PC-9 (cell line): ENCODE measurements at regions not wholly inside any gene's neighbourhood (a gene's known extent, or its start where the extent isn't known, plus 50 kb on each side); places are given as distances from the start of the nearest gene placed in this dataset.

Experiments
- BruUV-seq: library from RNA; stranded (reverse); fragments of 400-500 nt; replicated peaks from 2 replicates; lab custom pipeline; 2021; lab: Mats Ljungman, UMichigan
- CTCF ChIA-PET: fragments of 300-600 bp; sonication (Branson Sonifier 250); formaldehyde crosslinking; loops from one replicate; lab custom pipeline; 2022; ENCODE audit warnings: antibody characterized with exemption; lab: Charles Lee
- POLR2A ChIA-PET: fragments of 300-600 bp; sonication (Branson Sonifier 250); formaldehyde crosslinking; loops from one replicate; lab custom pipeline; 2022; ENCODE audit warnings: antibody characterized with exemption; ENCODE audit not compliant: unreplicated experiment; lab: Charles Lee
- DNase-seq, 2 experiments: peaks; one replicate each; pipeline versions ENCODE4 v3.0.0 to v3.0.0-alpha.2; 2015 to 2022; ENCODE audit warnings: mixed read lengths in 1 of 2
- H2AFZ ChIP-seq: fragments of 200-600 bp; sonication (generic); 2 replicates; pipeline ENCODE4 v1.8.1; 2017; ENCODE audit warnings: antibody characterized with exemption
- H3F3A ChIP-seq: fragments of 200-600 bp; sonication (generic); 2 replicates; pipeline ENCODE4 v1.8.1; 2017; ENCODE audit warnings: antibody characterized with exemption, mild to moderate bottlenecking, low read depth; ENCODE audit not compliant: insufficient read depth
- H3K27ac ChIP-seq: fragments of 200-600 bp; sonication (generic); 2 replicates; pipeline ENCODE4 v1.6.1; 2016; ENCODE audit warnings: mixed run types
- H3K27me3 ChIP-seq: fragments of 200-600 bp; sonication (generic); 2 replicates; pipeline ENCODE4 v1.6.1; 2016; ENCODE audit warnings: low read depth, mixed run types; ENCODE audit not compliant: insufficient read depth
- H3K36me3 ChIP-seq: fragments of 200-600 bp; sonication (generic); 2 replicates; pipeline ENCODE4 v1.6.1; 2016; ENCODE audit warnings: low read depth, mixed run types
- H3K4me1 ChIP-seq: fragments of 200-600 bp; sonication (generic); replicated peaks from 2 replicates; pipeline ENCODE4 v1.6.1; 2016; ENCODE audit warnings: mixed run types; ENCODE audit not compliant: insufficient read depth
- H3K4me2 ChIP-seq: fragments of 200-600 bp; sonication (generic); 2 replicates; pipeline ENCODE4 v1.6.1; 2017; ENCODE audit warnings: mixed run types
- H3K4me3 ChIP-seq: fragments of 200-600 bp; sonication (generic); 2 replicates; pipeline ENCODE4 v1.6.1; 2016; ENCODE audit warnings: mixed run types
- H3K79me2 ChIP-seq: fragments of 200-600 bp; sonication (generic); 2 replicates; pipeline ENCODE4 v1.6.1; 2017; ENCODE audit warnings: low read depth, mixed run types
- H3K9me2 ChIP-seq: fragments of 200-600 bp; sonication (generic); 2 replicates; pipeline ENCODE4 v1.8.1; 2017; ENCODE audit warnings: mild to moderate bottlenecking; ENCODE audit not compliant: insufficient read depth
- H3K9me3 ChIP-seq: fragments of 200-600 bp; sonication (generic); 2 replicates; pipeline ENCODE4 v1.8.1; 2016; ENCODE audit warnings: low read depth; ENCODE audit not compliant: insufficient read depth
- H4K20me1 ChIP-seq: fragments of 200-600 bp; sonication (generic); 2 replicates; pipeline ENCODE4 v1.8.1; 2017; ENCODE audit not compliant: insufficient read depth
- CTCF ChIP-seq: fragments of 200-600 bp; sonication (generic); conservative IDR thresholded peaks from 2 replicates; pipeline ENCODE4 v1.6.1; 2017; ENCODE audit warnings: mixed run types, antibody characterized with exemption, mild to moderate bottlenecking, moderate library complexity
- EZH2 ChIP-seq: fragments of 200-600 bp; sonication (generic); IDR thresholded peaks from 2 replicates; pipeline ENCODE4 v1.8.0; 2017; ENCODE audit warnings: antibody characterized with exemption, low read depth
- intact Hi-C: fragments of 100-400 bp; cut with micrococcal nuclease; formaldehyde crosslinking; loops from one replicate; pipeline ENCODE4 v1.10.0; 2022; ENCODE audit not compliant: unreplicated experiment

DNA sequence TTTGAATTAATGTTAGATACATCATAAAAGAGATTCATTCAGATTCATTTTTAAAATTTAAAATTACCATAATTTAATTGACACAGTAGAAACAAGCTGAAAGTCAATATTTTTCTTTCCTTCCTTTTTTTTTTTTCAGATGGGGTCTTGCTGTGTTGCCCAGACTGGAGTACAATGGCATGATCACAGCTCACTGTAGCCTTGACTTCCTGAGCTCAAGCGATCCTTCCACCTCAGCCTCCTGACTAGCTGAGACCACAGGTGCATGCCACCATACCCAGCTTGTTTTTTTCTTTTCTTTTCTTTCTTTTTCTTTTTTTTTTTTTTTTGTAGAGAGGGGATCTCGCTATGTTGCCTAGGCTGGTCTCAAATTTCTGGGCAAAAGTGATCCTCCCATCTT, 131.6 kb upstream of the TBCA start:
- no peaks in the 10 kb centered on the region for H3K79me2 ChIP-seq
- H3K9me2 ChIP-seq, result no peaks in the 10 kb centered on the region
- no peaks in the 10 kb centered on the region for H3F3A ChIP-seq
- intact Hi-C loops, result no loop called here
- no peak overlapping the region for H3K4me3 ChIP-seq
- ChIA-PET POLR2A (no interaction called here), CTCF (interaction anchor here (0.6 kb wide), 1 partner anchor 306 kb away, joined by 3 read pairs; no protein-coding TSS in a partner anchor)
- H3K9me3 ChIP-seq, result no peaks in the 10 kb centered on the region
- no peak for TF ChIP-seq EZH2
- TF ChIP-seq CTCF, result no peak
- BruUV-seq, result no TSS peak
- H3K27me3 ChIP-seq, result no peaks in the 10 kb centered on the region
- no peak overlapping the region for H2AFZ ChIP-seq
- no peaks in the 10 kb centered on the region for H3K36me3 ChIP-seq
- no peak for DNase-seq
- H3K4me1 ChIP-seq, result no peaks in the 10 kb centered on the region
- no peaks in the 10 kb centered on the region for H4K20me1 ChIP-seq
- no peak overlapping the region for H3K27ac ChIP-seq
- no peak overlapping the region for H3K4me2 ChIP-seq

- no peak for DNase-seq
These were observed 130.7 kb upstream of the TBCA start for GRCh38 chr5:77906806-77907205.

GRCh38 chr5:77904362-77904761, 128.2 kb upstream of the TBCA start:
- Histone ChIP-seq H3K27ac (no peak overlapping the region), H3K4me3 (no peak overlapping the region), H3K4me2 (no peak overlapping the region), H3K79me2 (no peaks in the 10 kb centered on the region), H3K36me3 (no peaks in the 10 kb centered on the region), H3F3A (no peaks in the 10 kb centered on the region), H3K27me3 (no peaks in the 10 kb centered on the region), H2AFZ (no peak overlapping the region), H3K4me1 (no peaks in the 10 kb centered on the region), H3K9me2 (no peaks in the 10 kb centered on the region), H3K9me3 (no peaks in the 10 kb centered on the region), H4K20me1 (no peaks in the 10 kb centered on the region)
- intact Hi-C loops, result no loop called here
- TF ChIP-seq EZH2 (no peak), CTCF (no peak)
- POLR2A ChIA-PET, result no interaction called here
- no peak for DNase-seq
- BruUV-seq, result no TSS peak
- CTCF ChIA-PET, result no interaction called here

More at GRCh38 chr5:77906806-77907205, 130.7 kb upstream of the TBCA start:
- no peaks in the 10 kb centered on the region for H3K9me2 ChIP-seq
- no peaks in the 10 kb centered on the region for H4K20me1 ChIP-seq
- BruUV-seq, result no TSS peak
- no peaks in the 10 kb centered on the region for H3F3A ChIP-seq
- H2AFZ ChIP-seq, result no peak overlapping the region
- no peaks in the 10 kb centered on the region for H3K9me3 ChIP-seq
- H3K27ac ChIP-seq, result no peak overlapping the region
- H3K4me3 ChIP-seq, result no peak overlapping the region
- CTCF ChIA-PET, result no interaction called here
- intact Hi-C loops, result no loop called here
- no peaks in the 10 kb centered on the region for H3K27me3 ChIP-seq
- H3K79me2 ChIP-seq, result no peaks in the 10 kb centered on the region
- no peak overlapping the region for H3K4me2 ChIP-seq
- H3K36me3 ChIP-seq, result no peaks in the 10 kb centered on the region
- POLR2A ChIA-PET, result no interaction called here
- no peaks in the 10 kb centered on the region for H3K4me1 ChIP-seq
- TF ChIP-seq CTCF, result no peak
- TF ChIP-seq EZH2, result no peak
